Kidney epithelial cell (primary cell): ENCODE measurements at regions not wholly inside any gene's neighbourhood (a gene's known extent, or its start where the extent isn't known, plus 50 kb on each side); places are given as distances from the start of the nearest gene placed in this dataset.
A peak's percentile ranks its signal among the peaks of the same experiment; 100 is the strongest.

Experiments
- DNase-seq: peaks from one replicate; pipeline ENCODE4 v3.0.0-alpha.2; 2010; ENCODE audit warnings: low read depth
- H3K27me3 ChIP-seq: 2 replicates; pipeline ENCODE4 v1.6.0; 2011; ENCODE audit warnings: low read length; ENCODE audit not compliant: control insufficient read depth, insufficient read depth
- H3K36me3 ChIP-seq: 2 replicates; pipeline ENCODE4 v1.5.1; 2011; ENCODE audit warnings: low read length; ENCODE audit not compliant: control insufficient read depth, insufficient read depth
- H3K4me3 ChIP-seq: 2 replicates; pipeline ENCODE4 v1.5.1; 2011; ENCODE audit warnings: low read depth, mild to moderate bottlenecking, control low read depth, low read length
- TF ChIP-seq, protein P1 (sequence below): IDR thresholded peaks from 2 replicates; pipeline ENCODE4 v1.5.1; 2011; ENCODE audit warnings: mild to moderate bottlenecking, moderate library complexity, low read length, control low read depth, inconsistent platforms; ENCODE audit not compliant: insufficient read depth, poor library complexity, severe bottlenecking

DNA sequence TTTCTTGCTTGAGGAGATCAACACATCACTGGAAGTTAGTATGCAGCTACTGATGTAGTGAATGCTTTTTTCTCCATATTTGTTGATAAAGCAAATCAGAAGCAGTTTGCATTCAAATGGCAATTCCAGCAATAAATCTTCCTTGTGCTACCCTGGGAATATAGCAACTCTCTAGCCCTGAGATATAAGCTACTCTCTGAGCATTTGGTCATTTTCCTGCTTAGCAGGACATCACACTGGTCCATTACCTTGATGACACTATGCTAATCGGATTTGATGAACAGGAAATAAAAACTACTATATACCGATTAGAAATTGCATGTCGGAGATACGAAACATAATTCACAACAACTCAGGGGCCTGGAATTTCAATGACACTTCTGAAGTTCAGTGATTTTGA, 152.7 kb downstream of the CBLN2 start:
- no peaks in the 10 kb centered on the region for H3K27me3 ChIP-seq
- TF ChIP-seq, protein P1, sequence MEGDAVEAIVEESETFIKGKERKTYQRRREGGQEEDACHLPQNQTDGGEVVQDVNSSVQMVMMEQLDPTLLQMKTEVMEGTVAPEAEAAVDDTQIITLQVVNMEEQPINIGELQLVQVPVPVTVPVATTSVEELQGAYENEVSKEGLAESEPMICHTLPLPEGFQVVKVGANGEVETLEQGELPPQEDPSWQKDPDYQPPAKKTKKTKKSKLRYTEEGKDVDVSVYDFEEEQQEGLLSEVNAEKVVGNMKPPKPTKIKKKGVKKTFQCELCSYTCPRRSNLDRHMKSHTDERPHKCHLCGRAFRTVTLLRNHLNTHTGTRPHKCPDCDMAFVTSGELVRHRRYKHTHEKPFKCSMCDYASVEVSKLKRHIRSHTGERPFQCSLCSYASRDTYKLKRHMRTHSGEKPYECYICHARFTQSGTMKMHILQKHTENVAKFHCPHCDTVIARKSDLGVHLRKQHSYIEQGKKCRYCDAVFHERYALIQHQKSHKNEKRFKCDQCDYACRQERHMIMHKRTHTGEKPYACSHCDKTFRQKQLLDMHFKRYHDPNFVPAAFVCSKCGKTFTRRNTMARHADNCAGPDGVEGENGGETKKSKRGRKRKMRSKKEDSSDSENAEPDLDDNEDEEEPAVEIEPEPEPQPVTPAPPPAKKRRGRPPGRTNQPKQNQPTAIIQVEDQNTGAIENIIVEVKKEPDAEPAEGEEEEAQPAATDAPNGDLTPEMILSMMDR = no peak

DNA sequence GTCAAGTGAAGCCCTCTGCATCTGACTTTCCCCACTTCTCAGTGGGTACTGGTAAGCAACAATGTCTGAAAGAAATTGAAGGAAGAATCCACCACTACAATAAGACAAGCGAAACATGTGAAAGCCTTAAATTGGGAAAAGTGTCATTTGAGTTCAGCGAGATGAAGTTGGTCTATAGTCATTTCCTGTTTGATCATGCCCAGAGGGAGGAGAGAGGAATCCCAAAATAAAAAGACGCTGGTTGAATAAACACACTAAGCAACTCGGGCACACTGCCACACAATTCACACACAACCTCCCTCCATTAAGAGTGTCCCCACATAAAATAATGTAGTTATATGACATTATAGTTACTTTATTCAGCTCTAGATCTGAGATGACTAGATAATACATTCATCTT, 166.1 kb downstream of the CBLN2 start:
- TF ChIP-seq, protein P1 = no peak
- no peak overlapping the region for H3K4me3 ChIP-seq
- DNase-seq = no peak
- no peaks in the 10 kb centered on the region for H3K36me3 ChIP-seq
- no peaks in the 10 kb centered on the region for H3K27me3 ChIP-seq

More for the DNA sequence above, 152.7 kb downstream of the CBLN2 start:
- no peaks in the 10 kb centered on the region for H3K36me3 ChIP-seq
- DNase-seq = no peak
- H3K4me3 ChIP-seq = no peak overlapping the region

DNA sequence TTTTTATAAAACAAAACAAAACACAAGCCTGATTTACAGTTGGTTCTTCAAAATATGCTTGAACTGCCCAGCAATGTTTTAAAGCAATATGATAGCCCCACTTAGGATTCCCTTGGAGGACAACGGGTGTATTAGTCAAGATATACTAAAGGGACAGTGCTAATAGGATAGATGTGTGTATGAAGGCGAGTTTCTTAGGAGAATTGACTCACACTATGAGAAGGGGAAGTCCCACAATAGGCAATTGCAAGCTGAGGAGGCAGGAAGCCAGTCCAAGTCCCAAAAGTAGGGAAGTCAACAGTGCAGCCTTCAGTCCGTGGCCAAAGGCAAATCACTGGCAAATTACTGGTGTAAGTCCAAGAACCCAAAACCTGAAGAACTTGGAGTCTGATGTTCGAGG, 167.9 kb downstream of the CBLN2 start:
- TF ChIP-seq, protein P1 = no peak

DNA sequence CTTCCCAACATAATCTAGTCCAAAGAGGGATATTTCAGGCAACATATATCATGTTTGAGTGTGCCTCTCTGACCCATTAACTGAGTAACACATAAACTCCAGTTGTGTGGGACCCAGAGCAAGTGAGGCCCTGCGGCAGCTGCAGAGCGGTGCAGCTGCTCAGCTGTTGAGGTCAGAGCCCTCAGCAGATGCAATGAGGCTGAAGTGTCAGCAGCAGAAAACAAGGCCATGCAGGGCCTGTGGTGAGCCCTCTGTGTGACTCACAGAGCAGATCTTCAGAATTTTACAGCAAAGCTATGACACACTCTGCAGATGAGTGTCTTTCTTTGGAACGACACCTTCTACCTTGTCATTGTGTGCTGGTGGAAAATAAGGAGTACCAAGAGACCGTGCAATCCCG, 168.5 kb downstream of the CBLN2 start:
- TF ChIP-seq, protein P1 = no peak
- no peaks in the 10 kb centered on the region for H3K27me3 ChIP-seq
- no peaks in the 10 kb centered on the region for H3K36me3 ChIP-seq
- DNase-seq = peak; percentile 48
- no peak overlapping the region for H3K4me3 ChIP-seq

More for the DNA sequence above, 167.9 kb downstream of the CBLN2 start:
- no peaks in the 10 kb centered on the region for H3K27me3 ChIP-seq
- H3K36me3 ChIP-seq = no peaks in the 10 kb centered on the region
- H3K4me3 ChIP-seq = no peak overlapping the region
- DNase-seq = no peak

DNA sequence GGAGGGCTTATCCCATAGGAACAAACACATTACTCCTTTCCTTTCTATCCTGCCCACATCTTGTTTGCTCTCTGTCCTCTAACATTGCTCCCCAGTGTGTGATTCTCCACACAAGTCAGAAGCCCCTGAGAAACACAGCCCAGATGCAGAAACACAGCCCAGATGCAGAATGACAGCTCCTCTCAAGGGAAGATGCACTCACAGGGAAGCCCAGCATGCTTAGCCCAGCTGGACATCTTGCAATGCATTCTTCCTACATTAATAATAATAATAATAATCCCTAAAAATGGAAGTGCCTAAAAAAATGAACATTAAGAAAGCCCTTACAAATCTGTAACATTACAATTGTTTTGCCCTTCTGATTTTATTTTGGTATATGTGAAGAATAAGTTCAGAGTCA, 172.1 kb downstream of the CBLN2 start:
- TF ChIP-seq, protein P1 = no peak
- H3K4me3 ChIP-seq = no peak overlapping the region
- no peaks in the 10 kb centered on the region for H3K27me3 ChIP-seq
- no peaks in the 10 kb centered on the region for H3K36me3 ChIP-seq
- DNase-seq = no peak

DNA sequence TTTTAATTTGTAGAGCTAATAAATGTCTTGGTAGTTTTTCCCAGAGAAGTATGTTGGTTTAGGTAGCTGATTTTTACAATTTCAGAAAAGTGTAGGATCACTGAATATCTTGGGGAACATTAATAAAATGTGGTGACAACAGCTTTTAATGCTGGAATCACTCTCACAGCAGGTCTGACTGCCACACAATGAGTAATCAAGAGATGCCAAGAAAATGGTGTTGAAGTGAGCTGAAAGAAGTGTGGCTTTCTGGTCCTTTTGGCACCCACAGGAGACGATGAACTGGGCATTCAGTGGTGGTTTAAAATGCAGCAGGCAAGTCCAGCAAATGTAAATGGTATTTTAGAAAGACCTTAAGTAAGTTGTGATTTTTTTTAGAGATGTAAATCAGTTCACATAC, 175.8 kb downstream of the CBLN2 start:
- TF ChIP-seq, protein P1 = no peak
- no peaks in the 10 kb centered on the region for H3K27me3 ChIP-seq
- DNase-seq = no peak
- no peaks in the 10 kb centered on the region for H3K36me3 ChIP-seq
- H3K4me3 ChIP-seq = no peak overlapping the region
